Retinal pigment epithelial cell (primary cell): ENCODE measurements at regions not wholly inside any gene's neighbourhood (a gene's known extent, or its start where the extent isn't known, plus 50 kb on each side); places are given as distances from the start of the nearest gene placed in this dataset.
A peak's percentile ranks its signal among the peaks of the same experiment; 100 is the strongest.

Experiments used
- DNase-seq: peaks from one replicate; pipeline ENCODE4 v3.0.0-alpha.2; 2010; ENCODE audit warnings: low read depth
- H3K4me3 ChIP-seq: 2 replicates; pipeline ENCODE4 v1.5.1; 2011; ENCODE audit warnings: mild to moderate bottlenecking, low read length, control low read depth, moderate library complexity
- CTCF ChIP-seq: conservative IDR thresholded peaks from 2 replicates; pipeline ENCODE4 v1.5.1; 2011; ENCODE audit warnings: low read depth, low read length, control low read depth, inconsistent platforms

GRCh38 chr1:8142955-8143629, 117.0 kb upstream of the ERRFI1 start:
- TF ChIP-seq CTCF: no peak
- no peak for DNase-seq
- H3K4me3 ChIP-seq: no peak overlapping the region

DNA sequence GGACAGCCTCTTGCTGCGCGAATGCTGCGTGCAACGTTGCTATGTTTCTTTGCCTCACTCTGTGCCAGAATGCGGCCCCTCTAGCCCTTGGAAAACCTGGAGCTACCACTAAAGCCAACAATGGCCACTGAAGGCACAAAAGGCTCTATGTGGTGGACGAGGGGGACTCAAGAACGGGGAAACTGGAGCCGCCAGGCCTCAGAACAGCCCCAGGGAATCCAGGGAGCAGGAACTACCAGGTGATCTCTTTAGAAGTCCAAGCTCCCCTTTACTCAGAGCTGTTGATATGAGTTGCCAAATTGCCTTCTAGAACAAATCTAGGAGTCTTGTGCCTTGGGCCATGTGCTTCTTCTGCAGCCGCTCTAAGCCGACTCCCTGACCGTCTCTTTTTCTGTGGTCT, 113.8 kb upstream of the ERRFI1 start:
- DNase-seq: no peak
- no peak for TF ChIP-seq CTCF
- no peak overlapping the region for H3K4me3 ChIP-seq

GRCh38 chr1:8139383-8139782, 113.3 kb upstream of the ERRFI1 start:
- TF ChIP-seq CTCF: no peak
- no peak for DNase-seq
- H3K4me3 ChIP-seq: no peak overlapping the region

DNA sequence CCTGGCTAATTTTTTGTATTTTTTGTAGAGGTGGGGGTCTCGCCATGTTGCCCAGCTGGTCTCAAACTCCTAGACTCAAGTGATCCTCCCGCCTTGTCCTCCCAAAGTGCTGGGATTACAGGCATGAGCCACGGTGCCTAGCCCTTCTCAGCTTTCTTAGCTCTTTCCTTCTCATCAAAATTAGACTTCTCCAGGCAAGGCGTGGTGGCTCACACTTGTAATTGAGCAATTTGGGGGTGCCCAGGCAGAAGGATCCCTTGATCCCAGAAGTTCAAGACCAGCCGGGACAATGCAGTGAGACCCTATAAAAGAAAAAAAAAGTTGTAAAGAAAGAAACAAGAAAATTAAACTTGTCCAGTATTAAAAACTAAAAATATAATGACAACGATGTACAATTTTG, 112.6 kb upstream of the ERRFI1 start:
- no peak overlapping the region for H3K4me3 ChIP-seq
- TF ChIP-seq CTCF: no peak
- DNase-seq: no peak

DNA sequence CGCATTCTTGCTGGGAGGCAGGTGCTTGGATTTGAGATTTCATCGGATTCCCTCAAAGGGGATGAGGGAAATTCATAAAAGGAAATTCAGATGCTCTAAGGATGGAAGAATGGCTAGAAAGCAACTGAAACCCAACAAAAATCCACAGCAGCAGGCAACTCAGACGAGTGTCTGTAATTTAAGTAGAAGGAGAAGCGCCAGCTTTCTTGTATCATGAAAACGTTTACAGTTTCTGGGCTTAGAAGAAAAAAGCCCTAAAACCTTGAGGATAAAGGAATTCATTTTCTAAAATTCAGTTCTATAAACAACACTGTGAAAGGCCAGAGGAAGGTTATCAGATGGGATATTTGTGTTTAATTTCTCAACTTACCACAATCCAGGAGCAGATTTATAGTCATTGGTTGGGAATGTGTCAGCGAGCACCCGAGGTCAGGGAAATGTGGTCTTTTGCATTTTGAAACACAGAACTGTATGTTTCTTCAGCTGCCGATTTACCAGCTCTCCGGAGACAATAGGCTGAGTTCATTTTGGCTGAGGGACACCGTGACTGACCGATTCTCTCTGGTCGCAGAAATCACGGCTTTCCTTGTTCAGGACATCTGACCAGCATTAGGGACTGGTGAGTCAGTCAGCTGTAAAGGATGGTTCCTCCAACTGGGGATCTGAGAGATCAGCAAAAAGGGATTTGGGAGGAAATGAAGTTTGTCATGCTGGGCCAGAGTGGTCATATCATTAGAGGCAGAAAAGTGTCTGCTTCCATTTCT, 111.6 kb upstream of the ERRFI1 start:
- H3K4me3 ChIP-seq: peak overlapping the region; percentile 24
- DNase-seq: peak; percentile 71
- no peak for TF ChIP-seq CTCF

DNA sequence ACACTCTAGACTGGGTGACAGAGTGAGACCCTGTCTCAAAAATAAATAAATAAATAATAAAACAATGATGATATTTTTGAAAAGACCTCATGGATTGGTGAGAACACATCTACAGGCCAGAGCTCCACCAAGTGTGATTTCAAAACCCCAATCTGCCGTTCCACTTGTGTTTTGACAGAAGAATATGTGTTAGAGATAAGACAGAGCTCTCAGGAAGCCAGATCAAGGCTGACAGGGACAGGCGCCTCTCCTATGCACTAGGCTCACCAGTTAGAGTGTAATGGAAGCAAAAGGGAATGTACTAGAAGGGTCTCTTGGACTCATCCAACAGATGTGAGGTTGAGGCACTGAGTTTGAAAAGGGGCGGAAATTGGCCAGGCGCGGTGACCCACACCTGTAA, 110.7 kb upstream of the ERRFI1 start:
- DNase-seq: no peak
- no peak for TF ChIP-seq CTCF
- H3K4me3 ChIP-seq: no peak overlapping the region

GRCh38 chr1:8135250-8135649, 109.1 kb upstream of the ERRFI1 start:
- DNase-seq: no peak
- no peak for TF ChIP-seq CTCF
- H3K4me3 ChIP-seq: no peak overlapping the region
